ENCODE measurements at regions not wholly inside any gene's neighbourhood (a gene's known extent, or its start where the extent isn't known, plus 50 kb on each side); places are given as distances from the start of the nearest gene placed in this dataset.

GRCh38 chr18:66951750-66952149, 347.9 kb upstream of the CDH19 start:
- no peaks in the 10 kb centered on the region for H3K36me3 Mint-ChIP-seq
- no peak for TF ChIP-seq CTCF (IDR thresholded peaks at IDR 0.05)
- Histone ChIP-seq H3K36me3 (ENCODE audit: control insufficient read depth, insufficient read depth, low read length) (no peaks in the 10 kb centered on the region), H3K27me3 (ENCODE audit: control insufficient read depth, insufficient read depth, low read length) (no peaks in the 10 kb centered on the region), H3K9me3 (ENCODE audit: control insufficient read depth, insufficient read depth, low read length) (peaks cover 6% of the 10 kb centered on the region), H3K27ac (ENCODE audit: low read length) (no peak overlapping the region), H3K4me1 (ENCODE audit: control insufficient read depth, insufficient read depth, low read length) (no peaks in the 10 kb centered on the region), H3K4me3 (ENCODE audit: low read length) (no peak overlapping the region)
- DNase-seq = no peak
- no peak overlapping the region for H3K4me3 Mint-ChIP-seq
- no peak overlapping the region for H3K27ac Mint-ChIP-seq
- no peaks in the 10 kb centered on the region for H3K27me3 Mint-ChIP-seq (ENCODE audit: low read depth in 2 of 2)
- peaks cover 7 to 25% of the 10 kb centered on the region in 2 donors for H3K9me3 Mint-ChIP-seq
- ATAC-seq = no peak
- H3K4me1 Mint-ChIP-seq = no peaks in the 10 kb centered on the region
- intact Hi-C loops (cut with micrococcal nuclease) = no loop called here
- WGBS (ENCODE audit: insufficient coverage) = no CpG with 5 or more reads among the region's 1 CpG

GRCh38 chr18:66949419-66949818, 345.5 kb upstream of the CDH19 start:
- intact Hi-C loops (cut with micrococcal nuclease) = no loop called here
- peaks cover 8 to 30% of the 10 kb centered on the region in 2 donors for H3K9me3 Mint-ChIP-seq
- no peaks in the 10 kb centered on the region for H3K27me3 ChIP-seq (ENCODE audit: control insufficient read depth, insufficient read depth, low read length)
- no peak overlapping the region for H3K4me3 Mint-ChIP-seq
- TF ChIP-seq CTCF (IDR thresholded peaks at IDR 0.05) = no peak
- H3K36me3 ChIP-seq (ENCODE audit: control insufficient read depth, insufficient read depth, low read length) = no peaks in the 10 kb centered on the region
- no peaks in the 10 kb centered on the region for H3K36me3 Mint-ChIP-seq
- peaks cover 6% of the 10 kb centered on the region for H3K9me3 ChIP-seq (ENCODE audit: control insufficient read depth, insufficient read depth, low read length)
- H3K27ac ChIP-seq (ENCODE audit: low read length) = no peak overlapping the region
- H3K27ac Mint-ChIP-seq = no peak overlapping the region
- H3K4me1 ChIP-seq (ENCODE audit: control insufficient read depth, insufficient read depth, low read length) = no peaks in the 10 kb centered on the region
- H3K27me3 Mint-ChIP-seq (ENCODE audit: low read depth in 2 of 2) = no peaks in the 10 kb centered on the region
- ATAC-seq (no peak), DNase-seq (no peak)
- no peak overlapping the region for H3K4me3 ChIP-seq (ENCODE audit: low read length)
- no peaks in the 10 kb centered on the region for H3K4me1 Mint-ChIP-seq
- 94% methylated on average over 14 of the region's 14 CpGs for WGBS (ENCODE audit: insufficient coverage)

GRCh38 chr18:66937546-66937945, 333.7 kb upstream of the CDH19 start:
- Mint-ChIP-seq H3K4me3 (no peak overlapping the region), H3K27ac (no peak overlapping the region), H3K9me3 (peaks cover 11% of the 10 kb centered on the region in 2 donors), H3K36me3 (peaks cover 8% of the 10 kb centered on the region), H3K4me1 (no peaks in the 10 kb centered on the region), H3K27me3 (ENCODE audit: low read depth in 2 of 2) (no peaks in the 10 kb centered on the region)
- no peaks in the 10 kb centered on the region for H3K27me3 ChIP-seq (ENCODE audit: control insufficient read depth, insufficient read depth, low read length)
- TF ChIP-seq CTCF (IDR thresholded peaks at IDR 0.05) = no peak
- DNase-seq (no peak), ATAC-seq (no peak)
- no peaks in the 10 kb centered on the region for H3K4me1 ChIP-seq (ENCODE audit: control insufficient read depth, insufficient read depth, low read length)
- WGBS (ENCODE audit: insufficient coverage) = 94% methylated on average over 2 of the region's 2 CpGs
- intact Hi-C loops (cut with micrococcal nuclease) = no loop called here
- H3K36me3 ChIP-seq (ENCODE audit: control insufficient read depth, insufficient read depth, low read length) = no peaks in the 10 kb centered on the region
- H3K9me3 ChIP-seq (ENCODE audit: control insufficient read depth, insufficient read depth, low read length) = no peaks in the 10 kb centered on the region
- H3K4me3 ChIP-seq (ENCODE audit: low read length) = no peak overlapping the region
- H3K27ac ChIP-seq (ENCODE audit: low read length) = no peak overlapping the region

GRCh38 chr18:66931010-66931409, 327.1 kb upstream of the CDH19 start:
- H3K4me3 ChIP-seq (ENCODE audit: low read length) = no peak overlapping the region
- ATAC-seq = no peak
- intact Hi-C loops (cut with micrococcal nuclease) = no loop called here
- H3K36me3 ChIP-seq (ENCODE audit: control insufficient read depth, insufficient read depth, low read length) = no peaks in the 10 kb centered on the region
- 91% methylated on average over 11 of the region's 11 CpGs for WGBS (ENCODE audit: insufficient coverage)
- H3K27me3 ChIP-seq (ENCODE audit: control insufficient read depth, insufficient read depth, low read length) = no peaks in the 10 kb centered on the region
- Mint-ChIP-seq H3K27me3 (ENCODE audit: low read depth in 2 of 2) (no peaks in the 10 kb centered on the region), H3K9me3 (peaks cover 10 to 14% of the 10 kb centered on the region in 2 donors), H3K4me3 (no peak overlapping the region), H3K4me1 (no peaks in the 10 kb centered on the region), H3K36me3 (no peaks in the 10 kb centered on the region), H3K27ac (no peak overlapping the region)
- no peaks in the 10 kb centered on the region for H3K4me1 ChIP-seq (ENCODE audit: control insufficient read depth, insufficient read depth, low read length)
- TF ChIP-seq CTCF (IDR thresholded peaks at IDR 0.05) = no peak
- no peak overlapping the region for H3K27ac ChIP-seq (ENCODE audit: low read length)
- H3K9me3 ChIP-seq (ENCODE audit: control insufficient read depth, insufficient read depth, low read length) = no peaks in the 10 kb centered on the region
- no peak for DNase-seq

Measured in natural killer cell (primary cell).